Neural progenitor cell (in vitro differentiated cells): ENCODE measurements at regions not wholly inside any gene's neighbourhood (a gene's known extent, or its start where the extent isn't known, plus 50 kb on each side); places are given as distances from the start of the nearest gene placed in this dataset.

Source experiments
- DNase-seq: peaks from one replicate; pipeline ENCODE4 v3.0.0-alpha.2; 2016; ENCODE audit warnings: low spot score
- H2AFZ ChIP-seq: fragments of 200-600 bp; sonication (generic); replicated peaks from 2 replicates; pipeline ENCODE4 v1.6.1; 2016; ENCODE audit warnings: antibody characterized with exemption
- H3F3A ChIP-seq: fragments of 200-600 bp; sonication (generic); 2 replicates; pipeline ENCODE4 v1.6.1; 2016; ENCODE audit warnings: antibody characterized with exemption, low read depth
- H3K27ac ChIP-seq: fragments of 200-600 bp; sonication (generic); 2 replicates; pipeline ENCODE4 v1.5.1; 2016; ENCODE audit warnings: mild to moderate bottlenecking
- H3K27me3 ChIP-seq: fragments of 200-600 bp; sonication (generic); 2 replicates; pipeline ENCODE4 v1.6.1; 2016; ENCODE audit warnings: mild to moderate bottlenecking, moderate library complexity
- H3K36me3 ChIP-seq: fragments of 200-600 bp; sonication (generic); 2 replicates; pipeline ENCODE4 v1.5.1; 2016
- H3K4me1 ChIP-seq: fragments of 200-600 bp; sonication (generic); 2 replicates; pipeline ENCODE4 v1.6.1; 2016; ENCODE audit warnings: mixed run types
- H3K4me2 ChIP-seq: fragments of 200-600 bp; sonication (generic); 2 replicates; pipeline ENCODE4 v1.6.1; 2016
- H3K4me3 ChIP-seq: fragments of 200-600 bp; sonication (generic); 2 replicates; pipeline ENCODE4 v1.5.1; 2016
- H3K79me2 ChIP-seq: fragments of 200-600 bp; sonication (generic); 2 replicates; pipeline ENCODE4 v1.6.1; 2016; ENCODE audit warnings: low read depth
- H3K9ac ChIP-seq: fragments of 200-600 bp; sonication (generic); 2 replicates; pipeline ENCODE4 v1.6.1; 2016
- H3K9me3 ChIP-seq: fragments of 200-600 bp; sonication (generic); 2 replicates; pipeline ENCODE4 v1.5.1; 2016; ENCODE audit warnings: low read depth
- H4K20me1 ChIP-seq: fragments of 200-600 bp; sonication (generic); 2 replicates; pipeline ENCODE4 v1.6.1; 2016; ENCODE audit warnings: low read depth
- H3K27ac Mint-ChIP-seq: 3 replicates; pipeline ENCODE4 v1.8.0; 2021; ENCODE audit warnings: mixed read lengths
- H3K27me3 Mint-ChIP-seq: 2 replicates; pipeline ENCODE4 v1.8.0; 2022; ENCODE audit warnings: low read depth, mild to moderate bottlenecking, inconsistent platforms, moderate library complexity, mixed read lengths; ENCODE audit not compliant: insufficient read depth
- H3K36me3 Mint-ChIP-seq: 3 replicates; pipeline ENCODE4 v1.8.0; 2021; ENCODE audit warnings: mixed read lengths
- H3K4me1 Mint-ChIP-seq: 3 replicates; pipeline ENCODE4 v1.8.0; 2021; ENCODE audit warnings: mixed read lengths
- H3K4me3 Mint-ChIP-seq: 3 replicates; pipeline ENCODE4 v1.8.0; 2021; ENCODE audit warnings: mild to moderate bottlenecking, moderate library complexity, mixed read lengths
- H3K9me3 Mint-ChIP-seq: 3 replicates; pipeline ENCODE4 v1.8.0; 2020; ENCODE audit warnings: mixed read lengths
- CTCF ChIP-seq: fragments of 200-600 bp; sonication (generic); IDR thresholded peaks from 2 replicates; pipeline ENCODE4 v1.5.1; 2017; ENCODE audit warnings: antibody characterized with exemption, mild to moderate bottlenecking
- EZH2 ChIP-seq: fragments of 200-600 bp; sonication (generic); IDR thresholded peaks from 2 replicates; pipeline ENCODE4 v1.6.1; 2017; ENCODE audit warnings: antibody characterized with exemption, mild to moderate bottlenecking, moderate library complexity
- EZH2phosphoT487 ChIP-seq: fragments of 200-600 bp; sonication (generic); IDR thresholded peaks from 2 replicates; pipeline ENCODE4 v1.6.1; 2017; ENCODE audit warnings: antibody characterized with exemption

GRCh38 chr10:113496111-113497109 is 56.4 kb upstream of the HABP2 start:
- no peaks in the 10 kb centered on the region for H3K4me1 ChIP-seq
- H3K27ac ChIP-seq, result no peak overlapping the region
- no peaks in the 10 kb centered on the region for H3F3A ChIP-seq
- H4K20me1 ChIP-seq, result no peaks in the 10 kb centered on the region
- no peak overlapping the region for H3K4me3 ChIP-seq
- Mint-ChIP-seq H3K27ac (no peak overlapping the region), H3K4me3 (no peak overlapping the region), H3K27me3 (peaks cover 7% of the 10 kb centered on the region), H3K4me1 (peaks cover 23% of the 10 kb centered on the region), H3K36me3 (no peaks in the 10 kb centered on the region), H3K9me3 (no peaks in the 10 kb centered on the region)
- H3K9me3 ChIP-seq, result no peaks in the 10 kb centered on the region
- H3K4me2 ChIP-seq, result no peak overlapping the region
- TF ChIP-seq EZH2phosphoT487, result no peak
- no peak for TF ChIP-seq EZH2
- no peak for TF ChIP-seq CTCF
- H3K9ac ChIP-seq, result no peak overlapping the region
- no peak overlapping the region for H2AFZ ChIP-seq
- H3K36me3 ChIP-seq, result no peaks in the 10 kb centered on the region
- H3K79me2 ChIP-seq, result no peaks in the 10 kb centered on the region
- H3K27me3 ChIP-seq, result peaks cover 6% of the 10 kb centered on the region
- DNase-seq, result no peak

- peaks cover 7% of the 10 kb centered on the region for H3K27me3 Mint-ChIP-seq
- no peaks in the 10 kb centered on the region for H4K20me1 ChIP-seq
- no peaks in the 10 kb centered on the region for H3K9me3 Mint-ChIP-seq
- no peak overlapping the region for H3K27ac Mint-ChIP-seq
- no peak for DNase-seq
- H3K36me3 ChIP-seq, result no peaks in the 10 kb centered on the region
- H3F3A ChIP-seq, result no peaks in the 10 kb centered on the region
- peaks cover under 1% of the 10 kb centered on the region for H3K27me3 ChIP-seq
- no peaks in the 10 kb centered on the region for H3K9me3 ChIP-seq
- no peaks in the 10 kb centered on the region for H3K36me3 Mint-ChIP-seq
- no peaks in the 10 kb centered on the region for H3K4me1 ChIP-seq
- no peak overlapping the region for H3K27ac ChIP-seq
- no peak overlapping the region for H3K4me3 ChIP-seq
- no peak overlapping the region for H3K9ac ChIP-seq
- H3K79me2 ChIP-seq, result no peaks in the 10 kb centered on the region
- peaks cover 23% of the 10 kb centered on the region for H3K4me1 Mint-ChIP-seq
- no peak overlapping the region for H2AFZ ChIP-seq
- no peak for TF ChIP-seq CTCF
- TF ChIP-seq EZH2phosphoT487, result no peak
- TF ChIP-seq EZH2, result no peak
- H3K4me2 ChIP-seq, result no peak overlapping the region
- no peak overlapping the region for H3K4me3 Mint-ChIP-seq
Observed at GRCh38 chr10:113497198-113497597, 55.7 kb upstream of the HABP2 start.

GRCh38 chr10:113498997-113499396 is 53.9 kb upstream of the HABP2 start:
- Histone ChIP-seq H3K9ac (no peak overlapping the region), H3K27ac (no peak overlapping the region), H3K4me1 (no peaks in the 10 kb centered on the region), H3K9me3 (no peaks in the 10 kb centered on the region), H3F3A (no peaks in the 10 kb centered on the region), H3K4me2 (no peak overlapping the region), H3K79me2 (no peaks in the 10 kb centered on the region), H2AFZ (no peak overlapping the region), H3K4me3 (no peak overlapping the region), H3K27me3 (no peaks in the 10 kb centered on the region), H3K36me3 (no peaks in the 10 kb centered on the region), H4K20me1 (no peaks in the 10 kb centered on the region)
- DNase-seq, result no peak
- Mint-ChIP-seq H3K4me1 (peaks cover 23% of the 10 kb centered on the region), H3K9me3 (no peaks in the 10 kb centered on the region), H3K27ac (no peak overlapping the region), H3K36me3 (no peaks in the 10 kb centered on the region), H3K4me3 (no peak overlapping the region), H3K27me3 (peaks cover 4% of the 10 kb centered on the region)
- TF ChIP-seq EZH2, result no peak
- TF ChIP-seq EZH2phosphoT487, result no peak
- no peak for TF ChIP-seq CTCF
